ENCODE measurements at regions not wholly inside any gene's neighbourhood (a gene's known extent, or its start where the extent isn't known, plus 50 kb on each side); places are given as distances from the start of the nearest gene placed in this dataset.

DNA sequence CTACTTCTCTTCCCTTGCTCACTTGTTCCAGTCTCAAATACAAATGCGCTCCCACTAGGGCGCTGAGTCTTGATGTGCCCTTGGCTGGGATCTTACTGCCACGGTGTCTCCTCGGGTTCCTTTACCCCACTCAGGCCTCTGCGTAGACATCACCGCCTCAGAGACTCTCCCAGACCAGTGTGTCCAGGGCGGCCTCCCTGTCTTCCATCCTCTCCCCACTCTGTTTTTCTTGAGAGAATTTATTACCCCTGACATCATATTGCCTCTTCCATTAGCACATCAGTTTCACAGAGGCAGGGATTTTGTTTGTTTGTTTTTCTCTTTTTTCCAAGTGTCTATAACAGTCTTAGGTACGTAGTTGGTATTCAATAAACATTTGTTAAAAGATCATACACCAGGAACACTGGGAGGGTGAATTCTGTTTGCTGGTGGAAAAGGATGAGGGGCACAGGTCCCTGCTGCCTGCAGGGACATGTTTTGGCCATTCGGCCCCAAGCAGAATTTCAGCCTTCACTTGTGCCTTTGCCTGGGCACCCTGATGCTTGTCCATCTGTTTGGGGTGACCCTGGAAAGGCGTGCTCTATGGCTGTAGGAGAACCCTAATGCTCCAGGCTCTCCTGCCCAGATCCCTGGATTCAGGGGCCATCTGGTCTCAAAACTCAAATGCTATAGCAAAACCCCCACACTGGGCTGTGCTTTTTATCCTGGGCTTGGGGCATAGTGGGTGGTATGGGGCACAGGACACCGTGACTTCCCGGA, 55.0 kb downstream of the RPL37A start:
- H3K4me1 ChIP-seq, result peaks cover 27 to 79% of the 10 kb centered on the region in 2 donors
- TF ChIP-seq, protein P1, sequence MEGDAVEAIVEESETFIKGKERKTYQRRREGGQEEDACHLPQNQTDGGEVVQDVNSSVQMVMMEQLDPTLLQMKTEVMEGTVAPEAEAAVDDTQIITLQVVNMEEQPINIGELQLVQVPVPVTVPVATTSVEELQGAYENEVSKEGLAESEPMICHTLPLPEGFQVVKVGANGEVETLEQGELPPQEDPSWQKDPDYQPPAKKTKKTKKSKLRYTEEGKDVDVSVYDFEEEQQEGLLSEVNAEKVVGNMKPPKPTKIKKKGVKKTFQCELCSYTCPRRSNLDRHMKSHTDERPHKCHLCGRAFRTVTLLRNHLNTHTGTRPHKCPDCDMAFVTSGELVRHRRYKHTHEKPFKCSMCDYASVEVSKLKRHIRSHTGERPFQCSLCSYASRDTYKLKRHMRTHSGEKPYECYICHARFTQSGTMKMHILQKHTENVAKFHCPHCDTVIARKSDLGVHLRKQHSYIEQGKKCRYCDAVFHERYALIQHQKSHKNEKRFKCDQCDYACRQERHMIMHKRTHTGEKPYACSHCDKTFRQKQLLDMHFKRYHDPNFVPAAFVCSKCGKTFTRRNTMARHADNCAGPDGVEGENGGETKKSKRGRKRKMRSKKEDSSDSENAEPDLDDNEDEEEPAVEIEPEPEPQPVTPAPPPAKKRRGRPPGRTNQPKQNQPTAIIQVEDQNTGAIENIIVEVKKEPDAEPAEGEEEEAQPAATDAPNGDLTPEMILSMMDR (IDR thresholded peaks at IDR 0.05), result no peak
- no peaks in the 10 kb centered on the region for H3K36me3 ChIP-seq
- intact Hi-C loops (cut with DNase I), result loop anchor here (2.0 to 10.0 kb wide), 4 partner anchors 19 to 551 kb away; no protein-coding TSS in a partner anchor
- H3K4me3 ChIP-seq, result no peak overlapping the region
- DNase-seq (ENCODE audit: low spot score in 2 of 2), result no peak
- no peaks in the 10 kb centered on the region for H3K9me3 ChIP-seq
- H3K27ac ChIP-seq, result peak overlapping the region; percentile 64 to 89
- no peaks in the 10 kb centered on the region for H3K27me3 ChIP-seq

DNA sequence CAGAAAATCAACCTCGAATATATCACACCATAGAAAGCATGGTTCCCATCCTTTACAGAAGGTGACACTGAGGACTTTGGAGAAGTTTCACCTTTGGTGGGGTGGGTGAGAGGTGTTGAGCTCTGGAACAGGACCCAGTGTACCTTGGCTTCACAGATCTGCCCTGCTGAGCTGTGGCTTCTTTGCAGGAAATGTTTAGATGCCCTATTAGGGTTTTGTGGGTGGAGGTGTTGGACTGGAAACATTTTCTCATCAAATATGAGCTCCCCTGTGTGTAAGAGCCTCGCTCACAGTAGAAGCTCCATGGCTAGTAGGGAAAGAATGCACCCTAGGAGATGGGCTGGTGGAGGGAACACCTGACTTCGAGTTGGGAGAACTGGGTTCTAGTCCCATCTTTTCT, 55.6 kb downstream of the RPL37A start:
- no peaks in the 10 kb centered on the region for H3K9me3 ChIP-seq
- no peaks in the 10 kb centered on the region for H3K36me3 ChIP-seq
- no peaks in the 10 kb centered on the region for H3K27me3 ChIP-seq
- intact Hi-C loops (cut with DNase I), result loop anchor here (2.0 to 10.0 kb wide), 4 partner anchors 19 to 551 kb away; no protein-coding TSS in a partner anchor
- no peak overlapping the region for H3K4me3 ChIP-seq
- peaks cover 27 to 75% of the 10 kb centered on the region in 2 donors for H3K4me1 ChIP-seq
- no peak for DNase-seq (ENCODE audit: low spot score in 2 of 2)
- peak overlapping the region; percentile 64 to 85 for H3K27ac ChIP-seq
- TF ChIP-seq, protein P1 (IDR thresholded peaks at IDR 0.05), result no peak

DNA sequence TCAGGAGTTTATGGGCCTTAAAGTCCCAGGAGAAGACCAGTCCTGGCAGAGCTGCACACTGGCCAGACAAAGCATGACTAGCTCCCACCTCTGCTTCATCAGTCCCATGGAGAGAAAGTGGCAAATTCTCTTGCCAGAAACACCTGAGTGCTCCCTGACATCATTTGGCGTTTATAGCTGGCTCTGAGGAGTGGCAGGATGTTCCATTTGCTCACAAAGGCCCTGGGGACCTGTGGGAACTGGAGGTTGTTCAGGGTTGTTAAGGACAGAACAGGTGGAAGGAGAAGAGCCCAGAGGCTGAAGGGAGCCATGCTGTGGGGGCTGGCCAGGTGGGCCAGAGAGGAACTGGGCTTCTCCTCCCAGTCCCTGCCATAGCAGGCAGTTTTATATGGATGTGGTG, 56.1 kb downstream of the RPL37A start:
- Histone ChIP-seq H3K4me1 (peaks cover 27 to 75% of the 10 kb centered on the region in 2 donors), H3K27ac (peak overlapping the region; percentile 64 to 85), H3K4me3 (no peak overlapping the region), H3K27me3 (no peaks in the 10 kb centered on the region), H3K36me3 (no peaks in the 10 kb centered on the region), H3K9me3 (no peaks in the 10 kb centered on the region)
- no peak for DNase-seq (ENCODE audit: low spot score in 2 of 2)
- TF ChIP-seq, protein P1 (IDR thresholded peaks at IDR 0.05), result no peak
- intact Hi-C loops (cut with DNase I), result loop anchor here (2.0 to 10.0 kb wide), 4 partner anchors 18 to 550 kb away; no protein-coding TSS in a partner anchor

DNA sequence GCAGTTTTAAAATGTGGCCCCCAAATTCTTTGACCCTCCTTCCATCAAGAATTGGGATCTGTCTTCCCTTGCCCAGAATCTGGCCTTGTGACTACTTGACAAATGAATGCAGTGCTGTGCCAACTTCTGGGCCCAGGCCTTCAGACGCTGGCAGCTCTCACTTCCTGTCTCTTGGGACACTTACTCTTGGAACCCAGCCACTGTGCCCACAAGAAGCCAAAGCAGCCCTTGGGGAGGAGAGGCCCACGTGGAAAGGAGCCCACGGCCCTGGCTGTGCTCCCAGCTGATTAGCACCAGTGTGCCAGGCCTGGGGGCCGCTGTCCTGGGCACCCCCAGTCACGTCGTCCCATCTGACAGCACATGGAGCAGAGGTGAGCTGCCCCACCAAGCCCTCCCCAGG, 56.6 kb downstream of the RPL37A start:
- DNase-seq (ENCODE audit: low spot score in 2 of 2), result peak; percentile 72 to 93

DNA sequence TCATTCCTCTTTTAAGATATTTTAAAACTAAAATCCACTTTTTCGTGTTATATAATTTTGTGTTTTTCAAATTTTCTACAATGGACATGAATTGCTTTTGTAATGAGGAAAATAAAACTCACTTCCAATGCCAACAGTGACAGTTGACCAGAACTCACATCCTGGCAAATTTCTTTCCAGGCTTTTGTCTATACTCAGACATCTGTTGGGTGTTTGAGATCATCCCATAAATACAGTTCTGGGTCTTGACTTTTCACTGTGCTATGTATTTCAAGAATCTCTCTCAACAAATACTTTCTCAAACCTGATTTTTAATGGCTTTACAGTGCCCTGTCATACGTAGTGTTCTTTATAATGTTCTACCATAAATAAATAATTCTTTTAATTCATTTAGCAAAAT, 57.6 kb downstream of the RPL37A start:
- peak overlapping the region; percentile 37 to 64 for H3K27ac ChIP-seq
- intact Hi-C loops (cut with DNase I), result loop anchor here (10.0 kb wide), 2 partner anchors 239 to 549 kb away; no protein-coding TSS in a partner anchor
- no peaks in the 10 kb centered on the region for H3K9me3 ChIP-seq
- TF ChIP-seq, protein P1 (IDR thresholded peaks at IDR 0.05), result no peak
- H3K4me1 ChIP-seq, result peaks cover 29 to 75% of the 10 kb centered on the region in 2 donors
- no peaks in the 10 kb centered on the region for H3K36me3 ChIP-seq
- no peak for DNase-seq (ENCODE audit: low spot score in 2 of 2)
- no peaks in the 10 kb centered on the region for H3K27me3 ChIP-seq
- no peak overlapping the region for H3K4me3 ChIP-seq

More for the DNA sequence above, 56.6 kb downstream of the RPL37A start:
- Histone ChIP-seq H3K36me3 (no peaks in the 10 kb centered on the region), H3K27ac (peak overlapping the region; percentile 64 to 85), H3K4me1 (peaks cover 27 to 73% of the 10 kb centered on the region in 2 donors), H3K9me3 (no peaks in the 10 kb centered on the region), H3K27me3 (no peaks in the 10 kb centered on the region), H3K4me3 (peak overlapping the region in 1 of 2 donors; percentile 5)
- intact Hi-C loops (cut with DNase I), result loop anchor here (2.0 to 10.0 kb wide), 4 partner anchors 18 to 550 kb away; no protein-coding TSS in a partner anchor
- TF ChIP-seq, protein P1 (IDR thresholded peaks at IDR 0.05), result no peak

Measured in ascending aorta (tissue), 2 donors.